Activated B cell treated with CpG ODN at 0.5 μM for 24 hours (primary cell): ENCODE measurements at regions not wholly inside any gene's neighbourhood (a gene's known extent, or its start where the extent isn't known, plus 50 kb on each side); places are given as distances from the start of the nearest gene placed in this dataset.

Source experiments
- ATAC-seq: fragments of 200-7000 bp; cut with Tn5 transposase; one replicate; pipeline ENCODE4 v1.10.0; 2021; ENCODE audit warnings: low read depth, mild to moderate bottlenecking, moderate library complexity
- CTCF ChIA-PET: fragments of 350-600 bp; sonication (Branson Sonifier 250); formaldehyde crosslinking; loops from one replicate; lab custom pipeline; 2021; ENCODE audit warnings: antibody characterized with exemption; lab: Charles Lee
- POLR2A ChIA-PET: fragments of 350-600 bp; sonication (Branson Sonifier 250); formaldehyde crosslinking; loops from one replicate; lab custom pipeline; 2021; ENCODE audit warnings: antibody characterized with exemption; lab: Charles Lee
- DNase-seq: peaks from one replicate; pipeline ENCODE4 v3.0.0; 2022
- H3K27ac Mint-ChIP-seq: one replicate; pipeline ENCODE4 v1.8.0; 2020; ENCODE audit warnings: mixed read lengths
- H3K27me3 Mint-ChIP-seq: one replicate; pipeline ENCODE4 v1.8.0; 2021; ENCODE audit warnings: mixed read lengths
- H3K36me3 Mint-ChIP-seq: one replicate; pipeline ENCODE4 v1.8.0; 2021; ENCODE audit warnings: low read depth, mixed read lengths
- H3K4me1 Mint-ChIP-seq: one replicate; pipeline ENCODE4 v1.8.0; 2021; ENCODE audit warnings: mixed read lengths
- H3K4me3 Mint-ChIP-seq: one replicate; pipeline ENCODE4 v1.8.0; 2020; ENCODE audit warnings: mild to moderate bottlenecking, mixed read lengths
- H3K9me3 Mint-ChIP-seq: one replicate; pipeline ENCODE4 v1.8.0; 2020; ENCODE audit warnings: mixed read lengths
- CTCF ChIP-seq: fragments of 200-600 bp; IDR thresholded peaks from one replicate; pipeline ENCODE4 v1.8.0; 2022; ENCODE audit warnings: antibody characterized with exemption, mild to moderate bottlenecking
- intact Hi-C: fragments of 100-400 bp; cut with micrococcal nuclease; formaldehyde crosslinking; loops from one replicate; pipeline ENCODE4 v1.15.1; 2024

- Mint-ChIP-seq H3K27ac (no peak overlapping the region), H3K4me3 (no peak overlapping the region), H3K9me3 (no peaks in the 10 kb centered on the region), H3K27me3 (peaks cover 9% of the 10 kb centered on the region), H3K4me1 (peaks cover 16% of the 10 kb centered on the region), H3K36me3 (no peaks in the 10 kb centered on the region)
- DNase-seq (no peak), ATAC-seq (no peak)
- CTCF ChIA-PET, result no interaction called here
- TF ChIP-seq CTCF, result no peak
- POLR2A ChIA-PET, result no interaction called here
- intact Hi-C loops, result no loop called here
Observed at GRCh38 chr20:48461091-48461734, 366.6 kb downstream of the PREX1 start.

GRCh38 chr20:48460681-48461080 lies 367.1 kb downstream of the PREX1 start:
- CTCF ChIA-PET, result no interaction called here
- TF ChIP-seq CTCF, result no peak
- no peak overlapping the region for H3K27ac Mint-ChIP-seq

GRCh38 chr20:48459722-48460395 lies 367.9 kb downstream of the PREX1 start:
- POLR2A ChIA-PET, result interaction anchor here (0.6 kb wide), 1 partner anchor 22 kb away, joined by 4 read pairs; no protein-coding TSS in a partner anchor
- ATAC-seq, result no peak
- Mint-ChIP-seq H3K4me3 (no peak overlapping the region), H3K4me1 (peaks cover 16% of the 10 kb centered on the region), H3K27me3 (peaks cover 9% of the 10 kb centered on the region), H3K27ac (no peak overlapping the region), H3K9me3 (no peaks in the 10 kb centered on the region), H3K36me3 (no peaks in the 10 kb centered on the region)
- DNase-seq, result no peak
- CTCF ChIA-PET, result no interaction called here
- intact Hi-C loops, result no loop called here
- no peak for TF ChIP-seq CTCF

More at GRCh38 chr20:48460681-48461080, 367.1 kb downstream of the PREX1 start:
- Mint-ChIP-seq H3K4me3 (no peak overlapping the region), H3K27me3 (peaks cover 9% of the 10 kb centered on the region), H3K4me1 (peaks cover 16% of the 10 kb centered on the region), H3K36me3 (no peaks in the 10 kb centered on the region), H3K9me3 (no peaks in the 10 kb centered on the region)
- DNase-seq (no peak), ATAC-seq (no peak)
- intact Hi-C loops, result no loop called here
- POLR2A ChIA-PET, result interaction anchor here (0.6 kb wide), 1 partner anchor 21 kb away, joined by 4 read pairs; no protein-coding TSS in a partner anchor

- ATAC-seq (no peak), DNase-seq (no peak)
- no peak for TF ChIP-seq CTCF
- H3K36me3 Mint-ChIP-seq, result no peaks in the 10 kb centered on the region
- ChIA-PET POLR2A (no interaction called here), CTCF (no interaction called here)
- intact Hi-C loops, result no loop called here
- no peaks in the 10 kb centered on the region for H3K9me3 Mint-ChIP-seq
- H3K27ac Mint-ChIP-seq, result no peak overlapping the region
- H3K4me1 Mint-ChIP-seq, result peaks cover 16% of the 10 kb centered on the region
- peaks cover 12% of the 10 kb centered on the region for H3K27me3 Mint-ChIP-seq
- no peak overlapping the region for H3K4me3 Mint-ChIP-seq
Observed at GRCh38 chr20:48458601-48459385, 369.0 kb downstream of the PREX1 start.

- no peak for TF ChIP-seq CTCF
- POLR2A ChIA-PET, result no interaction called here
Observed at GRCh38 chr20:48458003-48458377, 369.8 kb downstream of the PREX1 start.

More at GRCh38 chr20:48458003-48458377, 369.8 kb downstream of the PREX1 start:
- H3K4me3 Mint-ChIP-seq, result no peak overlapping the region
- no peak overlapping the region for H3K27ac Mint-ChIP-seq
- CTCF ChIA-PET, result no interaction called here
- H3K4me1 Mint-ChIP-seq, result peaks cover 16% of the 10 kb centered on the region
- intact Hi-C loops, result no loop called here
- peaks cover 14% of the 10 kb centered on the region for H3K27me3 Mint-ChIP-seq
- DNase-seq, result no peak
- no peaks in the 10 kb centered on the region for H3K36me3 Mint-ChIP-seq
- no peak for ATAC-seq
- H3K9me3 Mint-ChIP-seq, result no peaks in the 10 kb centered on the region
